SK-N-SH treated with all-trans-retinoic acid at 6 μM for 48 hours (cell line): ENCODE measurements at regions not wholly inside any gene's neighbourhood (a gene's known extent, or its start where the extent isn't known, plus 50 kb on each side); places are given as distances from the start of the nearest gene placed in this dataset.
"Not testable (repeated sequence)": the region's sequence is repeated elsewhere in the genome, so short reads cannot be mapped to it uniquely, and the experiment has no call there.

ENCODE experiments used
- ATAC-seq: fragments of 200-7000 bp; cut with Tn5 transposase; 3 replicates; pipeline ENCODE4 v1.9.1; 2020; ENCODE audit warnings: mild to moderate bottlenecking, moderate library complexity
- ARNTL ChIP-seq: fragments of 450-650 bp; formaldehyde crosslinking; IDR thresholded peaks from 2 replicates; pipeline ENCODE4 v1.5.0; 2020; ENCODE audit warnings: low read depth, mild to moderate bottlenecking, moderate library complexity, borderline replicate concordance
- BACH2 ChIP-seq: fragments of 250-450 bp; sonication (Bioruptor Pico); IDR thresholded peaks from 2 replicates; pipeline ENCODE4 v1.9.0; 2021; ENCODE audit warnings: mild to moderate bottlenecking, borderline replicate concordance
- CREB5 ChIP-seq: fragments of 250-450 bp; sonication (Bioruptor Pico); IDR thresholded peaks from 2 replicates; pipeline ENCODE4 v1.5.1; 2020; ENCODE audit warnings: low read depth, mild to moderate bottlenecking, moderate library complexity
- ESRRG ChIP-seq: fragments of 250-450 bp; sonication (Bioruptor Pico); IDR thresholded peaks from 2 replicates; pipeline ENCODE4 v1.6.1; 2021; ENCODE audit warnings: mild to moderate bottlenecking
- GLIS3 ChIP-seq: fragments of 250-450 bp; sonication (Bioruptor Pico); IDR thresholded peaks from 2 replicates; pipeline ENCODE4 v1.5.0; 2020; ENCODE audit warnings: mild to moderate bottlenecking, moderate library complexity
- ISL1 ChIP-seq: fragments of 250-450 bp; sonication (Bioruptor Pico); IDR thresholded peaks from 2 replicates; pipeline ENCODE4 v2.1.2; 2022; ENCODE audit warnings: mild to moderate bottlenecking, moderate library complexity
- OSR1 ChIP-seq: fragments of 250-450 bp; sonication (Bioruptor Pico); IDR thresholded peaks from 2 replicates; pipeline ENCODE4 v1.8.0; 2022; ENCODE audit warnings: moderate library complexity, mild to moderate bottlenecking, inconsistent platforms
- PPARA ChIP-seq: fragments of 250-450 bp; sonication (Bioruptor Pico); IDR thresholded peaks from 2 replicates; pipeline ENCODE4 v1.5.0; 2020; ENCODE audit warnings: mild to moderate bottlenecking, borderline replicate concordance
- RARB ChIP-seq: fragments of 250-450 bp; sonication (Bioruptor Pico); IDR thresholded peaks from 2 replicates; pipeline ENCODE4 v1.8.0; 2021; ENCODE audit warnings: mild to moderate bottlenecking, moderate library complexity
- TCF4 ChIP-seq: fragments of 250-450 bp; sonication (Bioruptor Pico); IDR thresholded peaks from 2 replicates; pipeline ENCODE4 v1.8.0; 2021; ENCODE audit warnings: mild to moderate bottlenecking, moderate library complexity, borderline replicate concordance
- TOX ChIP-seq: fragments of 250-450 bp; sonication (Bioruptor Pico); IDR thresholded peaks from 2 replicates; pipeline ENCODE4 v1.8.0; 2021; ENCODE audit warnings: mild to moderate bottlenecking, moderate library complexity, borderline replicate concordance
- TSHZ2 ChIP-seq: fragments of 250-450 bp; sonication (Bioruptor Pico); IDR thresholded peaks from 2 replicates; pipeline ENCODE4 v1.5.0; 2020; ENCODE audit warnings: mild to moderate bottlenecking, moderate library complexity
- ZC3H10 ChIP-seq: fragments of 250-450 bp; sonication (Bioruptor Pico); IDR thresholded peaks from 2 replicates; pipeline ENCODE4 v1.5.1; 2021; ENCODE audit warnings: mild to moderate bottlenecking, moderate library complexity
- ZFP3 ChIP-seq: fragments of 250-450 bp; sonication (Bioruptor Pico); IDR thresholded peaks from 2 replicates; pipeline ENCODE4 v1.5.0; 2020; ENCODE audit warnings: mild to moderate bottlenecking, moderate library complexity
- ZFP30 ChIP-seq: fragments of 450-650 bp; formaldehyde crosslinking; IDR thresholded peaks from 2 replicates; pipeline ENCODE4 v1.5.0; 2022; ENCODE audit warnings: mild to moderate bottlenecking, moderate library complexity
- ZNF565 ChIP-seq: fragments of 450-650 bp; formaldehyde crosslinking; conservative IDR thresholded peaks from 2 replicates; pipeline ENCODE4 v1.5.0; 2020; ENCODE audit warnings: low read depth, mild to moderate bottlenecking, moderate library complexity
- ZNF70 ChIP-seq: fragments of 450-650 bp; formaldehyde crosslinking; IDR thresholded peaks from 2 replicates; pipeline ENCODE4 v1.5.0; 2020; ENCODE audit warnings: mild to moderate bottlenecking, moderate library complexity
- ZNF8 ChIP-seq: fragments of 450-650 bp; formaldehyde crosslinking; IDR thresholded peaks from 2 replicates; pipeline ENCODE4 v1.5.0; 2020; ENCODE audit warnings: mild to moderate bottlenecking, moderate library complexity
- TF ChIP-seq, protein P1 (sequence below): fragments of 250-450 bp; sonication (Bioruptor Pico); IDR thresholded peaks from 2 replicates; pipeline ENCODE4 v1.8.0; 2021; ENCODE audit warnings: low read depth, mild to moderate bottlenecking, moderate library complexity, borderline replicate concordance
- TF ChIP-seq, protein P2 (sequence below): fragments of 250-450 bp; sonication (Bioruptor Pico); IDR thresholded peaks from 2 replicates; pipeline ENCODE4 v1.8.0; 2020; ENCODE audit warnings: mild to moderate bottlenecking, moderate library complexity, borderline replicate concordance
- TF ChIP-seq, protein P3 (sequence below): fragments of 250-450 bp; sonication (Bioruptor Pico); IDR thresholded peaks from 2 replicates; pipeline ENCODE4 v1.5.1; 2021; ENCODE audit warnings: mild to moderate bottlenecking, moderate library complexity

- TF ChIP-seq GLIS3 (no peak), ZFP3 (CRISPR knock-in tag) (no peak), ZNF8 (CRISPR knock-in tag) (no peak), ZFP30 (CRISPR knock-in tag) (no peak), ISL1 (CRISPR knock-in tag) (peak; percentile 84), ZNF70 (no peak)
- TF ChIP-seq, protein P1, sequence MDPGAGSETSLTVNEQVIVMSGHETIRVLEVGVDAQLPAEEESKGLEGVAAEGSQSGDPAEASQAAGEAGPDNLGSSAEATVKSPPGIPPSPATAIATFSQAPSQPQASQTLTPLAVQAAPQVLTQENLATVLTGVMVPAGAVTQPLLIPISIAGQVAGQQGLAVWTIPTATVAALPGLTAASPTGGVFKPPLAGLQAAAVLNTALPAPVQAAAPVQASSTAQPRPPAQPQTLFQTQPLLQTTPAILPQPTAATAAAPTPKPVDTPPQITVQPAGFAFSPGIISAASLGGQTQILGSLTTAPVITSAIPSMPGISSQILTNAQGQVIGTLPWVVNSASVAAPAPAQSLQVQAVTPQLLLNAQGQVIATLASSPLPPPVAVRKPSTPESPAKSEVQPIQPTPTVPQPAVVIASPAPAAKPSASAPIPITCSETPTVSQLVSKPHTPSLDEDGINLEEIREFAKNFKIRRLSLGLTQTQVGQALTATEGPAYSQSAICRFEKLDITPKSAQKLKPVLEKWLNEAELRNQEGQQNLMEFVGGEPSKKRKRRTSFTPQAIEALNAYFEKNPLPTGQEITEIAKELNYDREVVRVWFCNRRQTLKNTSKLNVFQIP (CRISPR knock-in tag), result no peak
- TF ChIP-seq, protein P2, sequence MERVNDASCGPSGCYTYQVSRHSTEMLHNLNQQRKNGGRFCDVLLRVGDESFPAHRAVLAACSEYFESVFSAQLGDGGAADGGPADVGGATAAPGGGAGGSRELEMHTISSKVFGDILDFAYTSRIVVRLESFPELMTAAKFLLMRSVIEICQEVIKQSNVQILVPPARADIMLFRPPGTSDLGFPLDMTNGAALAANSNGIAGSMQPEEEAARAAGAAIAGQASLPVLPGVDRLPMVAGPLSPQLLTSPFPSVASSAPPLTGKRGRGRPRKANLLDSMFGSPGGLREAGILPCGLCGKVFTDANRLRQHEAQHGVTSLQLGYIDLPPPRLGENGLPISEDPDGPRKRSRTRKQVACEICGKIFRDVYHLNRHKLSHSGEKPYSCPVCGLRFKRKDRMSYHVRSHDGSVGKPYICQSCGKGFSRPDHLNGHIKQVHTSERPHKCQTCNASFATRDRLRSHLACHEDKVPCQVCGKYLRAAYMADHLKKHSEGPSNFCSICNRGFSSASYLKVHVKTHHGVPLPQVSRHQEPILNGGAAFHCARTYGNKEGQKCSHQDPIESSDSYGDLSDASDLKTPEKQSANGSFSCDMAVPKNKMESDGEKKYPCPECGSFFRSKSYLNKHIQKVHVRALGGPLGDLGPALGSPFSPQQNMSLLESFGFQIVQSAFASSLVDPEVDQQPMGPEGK, result no peak
- peak; percentile 44 for ATAC-seq
Observed at GRCh38 chr5:51691538-51692079, 308.4 kb downstream of the ISL1 start.

- TF ChIP-seq CREB5, result no peak
- ATAC-seq, result no peak
Observed at GRCh38 chr5:51694826-51695225, 311.6 kb downstream of the ISL1 start.

- TF ChIP-seq ARNTL (CRISPR knock-in tag) (no peak), ZC3H10 (CRISPR knock-in tag) (no peak), ZFP30 (CRISPR knock-in tag) (no peak), BACH2 (CRISPR knock-in tag) (no peak), ISL1 (CRISPR knock-in tag) (no peak), RARB (no peak), OSR1 (CRISPR knock-in tag) (no peak), GLIS3 (no peak), TCF4 (no peak), PPARA (CRISPR knock-in tag) (no peak)
- TF ChIP-seq, protein P2, result no peak
- TF ChIP-seq, protein P1 (CRISPR knock-in tag), result no peak
- TF ChIP-seq, all 23 proteins: peak for 0
- no peak for ATAC-seq
Observed at GRCh38 chr5:51696122-51696521, 312.9 kb downstream of the ISL1 start.

DNA sequence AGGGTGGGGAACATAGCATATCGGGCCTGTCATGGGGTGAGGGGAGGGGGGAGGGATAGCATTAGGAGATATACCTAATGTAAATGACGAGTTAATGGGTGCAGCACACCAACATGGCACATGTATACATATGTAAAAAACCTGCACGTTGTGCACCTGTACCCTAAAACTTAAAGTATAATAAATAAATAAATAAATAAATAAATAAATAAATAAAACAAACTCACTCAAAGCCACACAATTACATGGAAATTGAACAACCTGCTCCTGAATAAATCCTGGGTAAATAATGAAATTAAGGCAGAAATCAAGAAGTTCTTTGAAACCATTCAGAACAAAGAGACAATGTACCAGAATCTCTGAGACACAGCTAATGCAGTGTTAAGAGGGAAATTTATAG is 318.8 kb downstream of the ISL1 start:
- ATAC-seq, result not testable (repeated sequence)

DNA sequence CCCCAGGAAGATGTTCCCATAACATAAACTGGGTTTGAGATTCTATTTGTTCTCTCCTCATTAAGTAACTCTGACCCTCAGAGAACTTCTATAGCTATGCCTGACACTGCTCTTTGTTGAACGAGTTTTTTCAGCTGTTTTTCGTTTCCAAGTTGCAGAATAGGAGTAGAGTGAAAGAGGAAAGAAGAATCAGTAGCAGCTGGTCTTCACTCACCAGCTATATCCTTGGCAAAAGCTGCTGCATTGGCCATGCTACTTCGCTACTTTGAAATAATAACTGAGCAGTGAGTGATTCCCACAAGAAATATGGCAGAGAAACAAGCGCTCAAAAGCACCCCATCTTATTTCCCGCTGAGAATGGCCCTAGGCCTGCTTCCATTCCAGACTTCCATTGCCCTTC is 329.0 kb downstream of the ISL1 start:
- TF ChIP-seq TSHZ2 (no peak), ZFP30 (CRISPR knock-in tag) (no peak), ARNTL (CRISPR knock-in tag) (no peak), ZC3H10 (CRISPR knock-in tag) (no peak), TOX (CRISPR knock-in tag) (no peak), BACH2 (CRISPR knock-in tag) (no peak), TCF4 (no peak), GLIS3 (no peak), ZFP3 (CRISPR knock-in tag) (no peak), ISL1 (CRISPR knock-in tag) (no peak), ZNF565 (CRISPR knock-in tag) (no peak), ESRRG (CRISPR knock-in tag) (no peak), ZNF70 (no peak)
- TF ChIP-seq, protein P3, sequence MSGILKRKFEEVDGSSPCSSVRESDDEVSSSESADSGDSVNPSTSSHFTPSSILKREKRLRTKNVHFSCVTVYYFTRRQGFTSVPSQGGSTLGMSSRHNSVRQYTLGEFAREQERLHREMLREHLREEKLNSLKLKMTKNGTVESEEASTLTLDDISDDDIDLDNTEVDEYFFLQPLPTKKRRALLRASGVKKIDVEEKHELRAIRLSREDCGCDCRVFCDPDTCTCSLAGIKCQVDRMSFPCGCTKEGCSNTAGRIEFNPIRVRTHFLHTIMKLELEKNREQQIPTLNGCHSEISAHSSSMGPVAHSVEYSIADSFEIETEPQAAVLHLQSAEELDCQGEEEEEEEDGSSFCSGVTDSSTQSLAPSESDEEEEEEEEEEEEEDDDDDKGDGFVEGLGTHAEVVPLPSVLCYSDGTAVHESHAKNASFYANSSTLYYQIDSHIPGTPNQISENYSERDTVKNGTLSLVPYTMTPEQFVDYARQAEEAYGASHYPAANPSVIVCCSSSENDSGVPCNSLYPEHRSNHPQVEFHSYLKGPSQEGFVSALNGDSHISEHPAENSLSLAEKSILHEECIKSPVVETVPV (CRISPR knock-in tag), result no peak
- ATAC-seq, result no peak

DNA sequence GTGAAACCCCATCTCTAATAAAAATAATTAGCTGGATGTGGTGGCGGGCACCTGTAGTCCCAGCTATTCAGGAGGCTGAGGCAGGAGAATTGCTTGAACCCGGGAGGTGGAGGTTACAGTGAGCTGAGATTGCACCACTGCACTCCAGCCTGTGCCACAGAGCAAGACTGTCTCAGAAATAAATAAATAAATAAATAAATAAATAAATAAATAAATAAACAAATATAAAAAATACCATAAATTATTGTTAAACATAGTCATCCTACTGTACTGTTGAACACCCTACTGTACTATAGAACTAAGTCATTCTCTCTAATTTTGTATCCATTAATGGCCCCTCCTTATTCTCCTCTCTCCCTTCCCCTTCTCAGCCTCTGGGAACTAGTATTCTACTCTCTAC is 332.2 kb downstream of the ISL1 start:
- ATAC-seq, result not testable (repeated sequence)
